Inferior parietal cortex (tissue), 1 donor: ENCODE measurements at regions not wholly inside any gene's neighbourhood (a gene's known extent, or its start where the extent isn't known, plus 50 kb on each side); places are given as distances from the start of the nearest gene placed in this dataset.
A peak's percentile ranks its signal among the peaks of the same experiment; 100 is the strongest.
"Not testable (repeated sequence)": the region's sequence is repeated elsewhere in the genome, so short reads cannot be mapped to it uniquely, and the experiment has no call there.

Experiments
- DNase-seq: peaks from one replicate; pipeline ENCODE4 v3.0.0-alpha.2; 2016; ENCODE audit errors: extremely low spot score

GRCh38 chr11:129637473-129637872 lies 178.2 kb upstream of the TMEM45B start:
- DNase-seq = no peak

DNA sequence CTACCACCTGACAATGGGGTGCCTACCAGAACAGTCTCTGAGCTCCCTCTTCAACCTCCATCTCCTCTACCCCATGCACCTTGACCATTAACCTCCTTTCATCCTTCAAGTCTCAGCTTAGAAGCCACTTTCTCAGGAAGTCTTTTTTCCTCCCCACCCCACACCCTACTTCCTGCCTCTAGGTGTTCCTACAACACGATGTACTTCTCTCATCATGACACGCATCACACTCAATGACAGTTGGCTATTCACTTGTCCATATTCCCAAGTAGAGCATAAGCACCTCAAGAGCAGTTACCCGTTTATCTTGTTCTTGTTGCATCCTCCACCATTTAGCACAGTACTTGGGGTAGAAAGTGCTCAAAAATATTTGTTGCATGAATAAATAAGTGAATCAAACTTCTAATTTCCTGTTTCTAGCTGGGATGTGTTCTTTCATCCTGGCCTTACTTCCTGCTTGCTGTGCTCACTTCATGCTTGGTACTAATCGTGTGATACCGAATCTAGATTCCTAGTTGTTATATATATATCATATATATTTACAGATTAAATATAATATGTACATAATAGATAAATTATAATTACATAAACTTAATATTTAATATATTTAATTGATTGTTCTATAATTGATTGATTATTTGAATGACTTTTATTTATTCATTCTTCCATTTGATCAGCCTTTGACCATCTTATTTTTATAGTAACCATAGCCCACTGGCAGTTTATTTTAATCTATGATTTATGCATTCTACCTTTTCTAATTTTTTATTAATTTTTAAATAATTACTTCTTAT lies 177.5 kb upstream of the TMEM45B start:
- DNase-seq = no peak

DNA sequence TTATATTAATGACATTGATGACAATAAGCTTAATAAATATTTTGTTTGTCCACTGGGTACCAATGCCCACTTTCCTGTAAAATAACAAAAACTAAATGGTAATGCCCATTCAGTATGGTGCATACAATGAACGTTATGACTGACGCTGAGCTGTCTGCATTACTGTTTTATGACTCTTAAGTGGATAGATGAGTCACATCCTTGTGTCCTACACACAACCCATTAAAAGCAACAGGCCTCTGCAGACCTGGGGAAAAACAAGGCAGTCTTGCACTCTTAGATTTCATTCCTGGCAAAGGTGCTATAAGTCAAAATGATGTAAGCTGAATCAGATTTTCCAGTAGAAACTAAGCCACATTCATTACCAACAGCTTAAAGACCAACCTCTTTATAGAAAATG lies 176.3 kb upstream of the TMEM45B start:
- no peak for DNase-seq

- DNase-seq = no peak
Observed at GRCh38 chr11:129640671-129641070, 175.0 kb upstream of the TMEM45B start.

- DNase-seq = no peak
Observed at GRCh38 chr11:129643031-129643721, 172.5 kb upstream of the TMEM45B start.

DNA sequence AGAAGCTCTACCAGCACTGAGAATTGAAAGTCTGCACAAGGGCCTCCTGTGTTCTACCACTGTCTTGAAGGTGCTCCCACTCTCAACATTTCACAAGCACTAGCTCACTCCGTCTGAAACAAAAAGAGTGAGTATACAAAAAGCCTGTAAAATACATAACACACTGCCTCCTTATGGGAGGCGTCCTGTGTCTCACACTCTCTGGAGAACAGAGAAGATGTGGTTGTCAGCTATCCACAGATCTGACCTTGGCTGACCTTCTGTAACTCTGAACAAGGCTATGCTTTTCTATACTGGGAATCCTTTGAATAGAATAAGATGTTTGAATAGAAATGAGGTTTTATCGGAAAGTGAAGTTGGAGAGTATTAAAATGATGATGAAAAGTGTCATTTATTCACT lies 171.3 kb upstream of the TMEM45B start:
- no peak for DNase-seq

GRCh38 chr11:129645943-129646342 lies 169.7 kb upstream of the TMEM45B start:
- DNase-seq = no peak

DNA sequence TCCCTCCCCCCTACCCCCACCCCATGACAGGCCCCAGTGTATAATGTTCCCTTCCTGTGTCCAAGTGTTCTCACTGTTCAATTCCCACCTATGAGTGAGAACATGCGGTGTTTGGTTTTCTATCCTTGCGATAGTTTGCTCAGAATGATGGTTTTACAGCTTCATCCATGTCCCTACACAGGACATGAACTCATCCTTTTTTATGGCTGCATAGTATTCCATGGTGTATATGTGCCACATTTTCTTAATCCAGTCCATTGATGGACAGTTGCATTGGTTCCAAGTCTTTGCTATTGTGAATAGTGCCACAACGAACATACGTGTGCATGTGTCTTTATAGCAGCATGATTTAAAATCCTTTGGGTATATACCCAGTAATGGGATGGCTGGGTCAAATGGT lies 165.6 kb upstream of the TMEM45B start:
- not testable (repeated sequence) for DNase-seq

DNA sequence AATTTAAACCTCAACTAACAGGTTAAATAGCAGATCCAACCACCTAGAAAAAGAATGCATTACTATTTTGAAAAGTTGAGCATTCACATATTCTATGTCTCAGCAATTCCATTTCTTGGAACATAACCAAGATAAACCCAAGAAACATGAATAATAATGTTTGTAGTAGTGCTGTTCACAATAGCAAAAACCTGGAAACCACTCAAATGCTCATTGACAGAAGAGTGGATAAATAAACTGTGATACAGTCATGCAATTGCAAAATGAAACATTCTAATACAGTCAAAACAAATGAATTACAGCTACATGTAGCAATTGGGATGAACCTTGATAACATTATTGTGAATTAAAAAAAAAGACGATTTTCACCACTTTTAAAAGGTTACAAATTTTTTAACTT lies 162.8 kb upstream of the TMEM45B start:
- DNase-seq = no peak

GRCh38 chr11:129655247-129655832 lies 160.3 kb upstream of the TMEM45B start:
- no peak for DNase-seq

- no peak for DNase-seq
Observed at GRCh38 chr11:129657866-129658525, 157.7 kb upstream of the TMEM45B start.

GRCh38 chr11:129658526-129658867 lies 157.2 kb upstream of the TMEM45B start:
- no peak for DNase-seq

DNA sequence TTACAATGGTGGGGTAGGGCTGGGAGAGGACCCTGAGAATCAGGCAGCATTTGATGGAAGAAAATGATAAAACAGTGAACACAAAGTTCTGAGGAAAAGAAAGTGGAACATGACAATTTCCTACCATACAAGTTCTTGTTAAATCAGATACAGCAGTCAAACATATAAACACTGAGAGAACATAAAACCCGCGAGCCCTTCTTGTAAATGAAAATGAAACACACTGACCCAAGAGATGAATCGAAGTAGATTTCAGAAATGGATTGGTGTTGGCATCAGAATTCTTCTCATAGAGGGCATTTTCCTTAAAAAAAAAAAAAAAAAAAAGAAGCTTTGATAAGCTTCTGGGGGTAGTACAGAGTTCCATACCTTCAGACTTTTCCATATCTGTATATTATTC lies 134.7 kb upstream of the TMEM45B start:
- DNase-seq = no peak

DNA sequence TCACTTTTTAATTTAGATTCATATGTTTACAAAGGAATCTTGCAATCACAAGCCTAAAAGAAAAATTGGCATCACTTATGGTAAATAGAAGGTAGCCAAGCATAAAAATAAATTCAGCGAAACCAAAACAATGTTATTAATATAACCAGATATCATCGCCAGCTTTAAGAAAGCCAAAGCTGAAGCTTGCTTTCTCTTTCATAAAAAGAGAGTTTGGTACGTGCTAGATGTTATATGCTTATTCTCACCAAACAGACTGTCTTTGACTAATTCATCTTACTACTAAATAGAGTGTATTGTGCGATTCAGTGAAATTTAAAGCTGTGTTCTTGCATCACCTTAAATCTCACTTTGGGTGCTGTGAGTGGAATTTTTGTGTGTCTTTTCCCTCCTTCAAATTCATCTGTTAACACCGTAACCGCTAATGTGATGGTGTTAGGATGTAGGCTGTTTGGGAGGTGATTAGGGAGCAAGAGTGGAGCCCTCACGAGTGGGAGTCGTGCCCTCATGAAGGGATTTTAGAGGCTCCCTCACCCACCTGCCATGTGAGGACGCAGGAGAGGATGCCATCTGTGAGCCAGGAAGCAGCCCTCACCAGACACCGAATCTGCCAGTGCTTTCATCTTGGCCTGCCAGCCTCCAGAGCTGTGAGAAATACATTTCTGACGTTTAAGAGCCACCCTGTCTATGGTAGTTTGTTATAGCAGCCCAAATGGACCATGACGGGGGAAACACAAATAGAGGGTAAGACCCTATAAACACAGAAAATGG lies 134.1 kb upstream of the TMEM45B start:
- DNase-seq = no peak

GRCh38 chr11:129686269-129686668 lies 129.4 kb upstream of the TMEM45B start:
- no peak for DNase-seq

DNA sequence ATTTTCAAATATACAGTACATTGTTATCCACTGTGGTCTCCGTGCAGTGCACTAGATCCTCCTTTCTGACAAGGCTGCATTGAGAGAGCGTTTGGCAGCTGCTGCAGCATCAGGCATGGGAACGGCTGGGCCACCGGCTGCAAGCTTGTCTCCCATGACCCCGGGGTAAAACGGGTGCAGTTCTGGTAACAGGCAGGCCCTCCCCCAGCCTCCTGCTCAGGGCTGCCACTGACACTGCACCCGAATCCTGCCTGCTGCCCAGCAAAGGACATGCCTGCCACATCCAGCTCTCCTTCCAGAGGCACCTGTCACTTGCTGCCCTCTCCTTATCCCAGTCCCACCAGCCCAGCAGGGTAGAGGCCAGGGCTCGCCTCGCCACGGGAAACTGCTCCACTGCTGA lies 124.5 kb upstream of the TMEM45B start:
- DNase-seq = no peak

- no peak for DNase-seq
Observed at GRCh38 chr11:129694538-129694937, 121.1 kb upstream of the TMEM45B start.

- no peak for DNase-seq
Observed at GRCh38 chr11:129694966-129695365, 120.7 kb upstream of the TMEM45B start.

DNA sequence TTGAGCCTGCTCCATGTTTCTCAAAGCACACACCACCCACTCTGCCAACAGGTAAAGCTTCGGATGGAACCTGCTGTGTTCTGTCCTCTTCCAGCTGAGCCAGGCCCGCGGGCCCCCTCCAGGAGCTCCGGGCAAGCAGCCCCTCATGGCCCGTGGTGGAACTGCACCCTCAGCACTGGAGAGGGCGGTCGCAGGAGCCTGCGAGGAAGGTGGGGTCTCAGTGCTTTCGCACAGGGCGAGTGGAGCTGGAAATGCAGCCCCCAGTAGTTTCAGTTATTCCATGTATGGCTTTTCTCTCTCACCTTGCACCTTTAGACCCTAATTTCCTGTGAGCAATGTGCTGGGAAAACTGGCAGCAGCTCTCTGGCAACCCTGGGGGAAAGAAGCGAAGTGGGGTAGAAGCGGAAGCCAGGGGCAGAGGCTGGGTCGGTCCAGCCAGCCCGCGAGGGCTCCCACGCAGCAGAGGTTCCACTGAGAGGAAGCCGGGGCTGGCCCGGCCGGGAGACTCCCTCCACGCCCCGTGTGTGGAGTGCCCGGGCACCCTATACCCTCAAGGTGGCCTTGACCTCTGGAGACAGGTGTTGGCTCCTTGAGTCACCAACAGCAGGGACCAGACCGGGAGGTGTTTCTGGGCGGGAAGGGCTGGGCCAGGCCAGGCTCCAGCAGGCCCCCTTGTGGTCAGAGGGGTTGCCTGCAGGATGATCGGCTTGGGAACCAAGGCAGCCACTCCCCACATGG lies 119.9 kb upstream of the TMEM45B start:
- DNase-seq = peak; percentile 34

DNA sequence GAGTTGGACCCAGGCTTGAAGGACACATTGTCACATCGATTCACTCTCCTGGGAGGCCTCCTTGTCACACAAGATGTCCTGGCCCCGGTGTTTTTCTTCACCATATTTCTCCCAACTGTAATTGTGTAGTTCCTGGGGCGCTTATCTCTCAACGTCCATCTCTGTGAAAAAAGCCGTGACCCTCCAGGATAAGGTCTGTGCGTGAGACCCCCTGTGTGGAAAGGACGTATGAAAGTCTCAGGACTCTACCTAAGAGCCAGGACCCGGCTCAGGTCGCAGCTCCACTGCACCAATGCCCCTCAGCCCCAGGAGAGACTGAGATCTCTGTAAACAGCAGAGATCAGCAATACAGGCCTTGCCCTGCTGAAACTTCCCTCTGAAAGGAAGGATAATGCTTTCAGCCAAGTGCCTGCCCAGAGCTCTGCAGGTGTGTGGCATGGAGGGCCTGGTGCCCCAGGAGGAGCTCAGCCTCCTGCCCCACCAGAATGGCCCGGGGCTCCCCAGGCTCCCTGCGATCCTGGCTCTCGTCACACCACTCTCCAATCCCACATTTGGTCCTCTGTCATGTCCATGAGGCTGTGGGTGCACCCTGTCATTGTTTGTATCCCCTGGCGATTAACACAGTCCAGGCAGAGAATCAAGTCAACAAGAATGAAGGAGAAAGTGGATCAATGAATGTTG lies 119.2 kb upstream of the TMEM45B start:
- no peak for DNase-seq

DNA sequence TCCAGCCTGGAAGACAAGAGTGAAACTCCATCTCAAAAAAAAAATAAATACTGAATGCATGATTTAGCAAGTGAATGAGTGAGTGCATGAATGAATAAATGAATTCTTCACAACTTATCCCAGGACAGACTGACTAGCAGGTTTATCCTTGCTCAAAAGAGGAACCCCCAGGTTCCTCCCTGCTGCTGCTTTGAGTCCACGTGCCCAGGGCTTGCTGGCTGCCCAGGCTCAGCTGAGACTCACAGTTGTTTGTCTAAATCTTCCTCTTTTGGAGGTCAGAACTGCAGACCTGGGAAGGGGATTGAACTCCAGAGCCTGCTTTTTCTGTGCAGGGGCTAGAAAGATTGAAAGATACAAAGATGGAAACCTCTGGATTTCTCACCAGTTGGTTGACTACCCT lies 117.4 kb upstream of the TMEM45B start:
- no peak for DNase-seq
